Astrocyte (in vitro differentiated cells and primary cell): ENCODE measurements at regions not wholly inside any gene's neighbourhood (a gene's known extent, or its start where the extent isn't known, plus 50 kb on each side); places are given as distances from the start of the nearest gene placed in this dataset.

Experiments
- CTCF ChIP-seq: IDR thresholded peaks from 2 replicates; pipeline ENCODE4 v1.5.1; 2011; ENCODE audit warnings: low read depth, mild to moderate bottlenecking, inconsistent platforms, low read length, moderate library complexity; ENCODE audit not compliant: insufficient read depth
- EZH2 ChIP-seq: IDR thresholded peaks from 2 replicates; pipeline ENCODE4 v1.6.1; 2012; ENCODE audit warnings: mild to moderate bottlenecking, low read length, inconsistent platforms; ENCODE audit not compliant: insufficient read depth

DNA sequence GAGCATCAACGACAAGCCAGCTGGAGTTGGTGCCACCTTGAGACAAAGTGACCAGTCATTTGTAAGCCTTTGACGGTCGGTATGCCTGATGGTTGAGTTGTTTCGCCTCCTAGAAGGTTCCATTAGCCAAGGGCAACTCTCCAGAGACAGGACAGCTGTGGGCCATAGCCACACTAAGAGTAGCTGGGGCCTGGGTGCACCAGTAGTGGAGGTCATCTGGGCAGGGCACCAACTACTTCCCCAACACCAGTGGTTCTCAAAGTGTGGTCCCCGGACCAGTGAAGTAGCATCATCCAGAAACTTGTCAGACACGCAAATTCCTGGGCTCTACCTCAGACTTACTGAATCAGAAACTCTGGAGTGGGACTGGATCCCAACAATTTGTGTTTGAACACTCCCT is 217.5 kb upstream of the TAS2R1 start:
- TF ChIP-seq CTCF (no peak), EZH2 (no peak)
